ENCODE measurements at regions not wholly inside any gene's neighbourhood (a gene's known extent, or its start where the extent isn't known, plus 50 kb on each side); places are given as distances from the start of the nearest gene placed in this dataset.

DNA sequence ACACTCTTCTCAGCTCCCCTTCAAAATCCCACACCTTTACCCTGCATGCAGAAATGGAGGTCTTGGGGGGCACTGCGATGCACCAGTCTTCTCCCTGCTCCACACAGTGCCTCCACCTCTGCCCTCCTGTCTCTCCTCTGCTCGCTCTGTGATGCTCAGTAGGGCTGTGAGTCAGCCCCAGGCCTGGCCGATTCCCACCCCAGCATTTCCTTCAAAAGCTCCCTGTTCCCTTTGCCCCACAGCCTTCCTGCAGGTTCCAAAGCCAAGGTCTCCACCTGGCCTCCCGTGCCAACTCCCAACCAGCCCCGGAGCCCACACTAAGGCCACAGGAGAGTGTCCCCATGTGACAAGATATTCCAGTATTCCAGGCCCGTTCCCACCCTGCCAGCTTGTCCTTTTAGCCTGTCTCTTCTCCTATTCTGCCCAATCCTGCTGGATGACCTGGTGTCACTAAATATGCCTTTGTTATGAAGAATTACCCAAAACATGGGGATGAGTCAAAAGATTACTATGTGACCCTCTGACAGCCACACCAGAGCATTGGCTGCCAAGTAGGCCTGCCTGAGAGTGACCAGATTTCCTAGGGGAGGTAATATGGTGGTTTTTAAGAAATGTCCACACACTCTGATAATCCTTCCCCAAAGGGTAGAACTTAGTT is 118.9 kb upstream of the NXT1 start:
- peak; percentile 92 for DNase-seq (ENCODE audit: low read depth)

DNA sequence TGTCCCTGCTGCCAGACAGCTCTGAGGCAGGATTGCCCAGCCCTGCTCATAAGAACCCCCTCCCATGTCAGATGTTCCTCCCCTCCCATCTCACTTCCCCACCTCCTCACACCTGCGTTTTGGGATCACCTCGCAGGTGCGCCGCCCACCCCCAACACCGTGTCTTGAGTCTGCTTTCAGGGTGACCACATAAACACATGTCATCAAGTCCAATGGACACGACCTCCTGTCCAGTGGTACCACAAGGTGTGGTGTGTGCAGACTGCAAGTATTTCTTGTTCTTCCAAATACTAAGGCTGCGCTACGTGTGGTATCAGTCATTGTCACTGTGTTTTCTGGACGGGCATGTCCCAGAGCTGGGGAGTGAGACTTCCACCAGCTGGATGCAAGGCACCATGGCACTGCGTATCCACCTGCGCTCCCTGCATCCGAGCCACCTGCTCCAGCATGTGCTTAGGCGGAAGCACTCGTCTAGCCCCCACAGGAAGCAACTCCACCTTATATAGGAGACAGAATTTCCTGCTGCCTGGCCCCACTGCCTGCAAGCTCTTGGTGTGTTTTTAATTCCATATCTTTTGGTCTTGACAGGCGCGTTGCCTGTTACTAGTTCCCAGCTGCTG is 119.7 kb upstream of the NXT1 start:
- DNase-seq (ENCODE audit: low read depth): no peak

DNA sequence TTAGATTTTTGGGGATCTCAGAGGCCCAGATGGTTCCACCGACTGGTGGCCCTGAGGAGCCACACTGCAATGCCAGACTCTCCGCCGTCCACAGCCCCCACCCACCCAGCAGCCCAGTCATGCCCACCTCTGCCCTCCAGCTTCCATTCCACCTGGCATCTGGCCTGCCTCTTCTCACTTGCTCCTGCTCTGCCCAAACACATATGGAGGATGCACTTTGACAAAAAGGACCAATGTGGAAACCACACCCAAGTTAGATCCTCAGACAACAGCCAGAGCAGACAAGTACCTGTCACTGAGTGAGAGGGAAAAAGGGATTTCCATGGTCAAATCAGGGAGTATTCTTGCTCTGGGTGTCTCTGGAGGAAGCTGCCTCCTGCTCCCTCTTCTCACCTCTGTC is 120.6 kb upstream of the NXT1 start:
- no peak for DNase-seq (ENCODE audit: low read depth)

DNA sequence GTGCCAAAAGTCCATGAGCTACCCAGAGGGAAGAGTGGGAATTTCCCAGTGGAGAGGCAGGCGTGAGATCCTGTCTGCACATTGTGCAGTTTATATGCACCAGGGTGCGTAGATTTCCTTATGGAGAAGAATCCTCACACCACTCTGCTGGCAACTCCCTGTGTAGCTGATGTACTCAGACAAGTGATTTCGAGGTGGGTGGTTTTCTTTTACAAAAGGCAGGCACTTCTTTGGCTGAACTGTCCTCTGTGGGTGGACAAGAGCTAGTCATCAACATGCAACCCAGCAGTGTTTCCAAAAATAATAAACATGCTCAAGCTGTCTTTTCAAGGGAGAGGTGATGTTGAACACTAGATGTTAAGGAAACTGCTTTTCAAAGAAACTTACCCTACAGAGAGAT is 121.7 kb upstream of the NXT1 start:
- DNase-seq (ENCODE audit: low read depth): peak; percentile 83

DNA sequence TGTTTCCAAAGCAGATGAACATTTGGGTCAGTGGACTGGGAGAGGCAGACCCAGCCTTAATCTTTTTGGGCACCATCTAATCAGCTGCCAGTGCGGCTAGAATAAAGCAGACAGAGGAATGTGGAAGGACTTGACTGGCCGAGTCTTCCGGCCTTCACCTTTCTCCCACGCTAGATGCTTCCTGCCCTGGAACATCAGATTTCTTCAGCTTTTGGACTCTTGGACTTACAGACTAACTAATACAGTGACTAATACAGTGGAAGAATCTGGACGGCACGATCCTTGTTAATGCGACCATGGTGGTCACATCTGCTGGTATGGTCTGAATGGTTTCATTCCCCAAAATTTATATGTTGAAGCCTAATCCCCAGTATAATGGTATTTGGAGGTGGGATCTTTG is 122.6 kb upstream of the NXT1 start:
- no peak for DNase-seq (ENCODE audit: low read depth)

DNA sequence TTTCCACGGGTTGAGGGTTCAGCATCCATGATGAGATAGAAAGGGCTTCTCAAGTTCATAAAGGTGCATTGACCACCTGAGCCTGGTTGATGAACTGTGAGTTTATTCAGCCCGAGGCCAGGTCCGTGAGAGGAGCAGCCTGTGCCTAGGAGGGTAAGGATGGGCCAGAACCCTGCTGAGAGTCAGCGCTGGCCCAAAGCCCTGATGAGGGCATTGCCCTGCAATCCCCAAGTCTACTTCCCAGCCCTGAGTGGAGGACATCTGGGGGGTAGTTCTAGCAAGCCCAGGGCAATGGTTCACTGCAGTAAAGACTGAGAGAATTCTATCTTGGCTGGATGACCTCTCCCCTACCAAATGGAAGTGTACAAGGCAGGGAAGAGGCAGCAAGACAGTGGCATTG is 123.3 kb upstream of the NXT1 start:
- no peak for DNase-seq (ENCODE audit: low read depth)

DNA sequence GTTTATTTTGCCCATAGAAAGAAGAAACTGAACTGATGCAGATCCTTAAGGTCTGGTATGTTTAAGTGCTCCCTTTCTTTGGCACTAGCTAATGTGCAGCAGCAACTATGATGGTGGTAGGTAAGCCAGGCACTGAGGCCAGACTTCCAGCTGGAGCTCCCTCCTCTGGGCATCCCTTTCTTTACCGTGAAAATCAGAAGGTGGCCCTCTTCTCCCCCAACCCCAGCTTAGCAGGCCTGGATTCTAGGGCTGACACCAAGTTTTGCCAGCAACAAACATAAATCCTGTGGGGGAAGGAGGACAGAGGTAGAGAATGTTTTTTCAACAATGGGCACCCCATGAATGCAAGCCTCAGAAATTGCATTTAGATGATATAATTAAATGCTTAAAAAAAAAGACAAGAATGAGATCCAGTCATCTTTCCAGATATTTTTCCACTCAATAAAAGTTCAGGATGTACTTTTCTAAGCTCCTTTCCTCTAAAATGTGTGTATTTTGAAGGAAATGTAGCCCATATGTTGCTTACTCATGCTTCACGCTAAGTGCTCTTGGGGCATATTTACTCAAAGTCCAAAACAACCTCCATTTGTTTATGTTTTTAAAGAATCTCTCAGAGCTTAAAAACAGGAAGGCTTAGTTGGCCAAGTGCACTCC is 123.9 kb upstream of the NXT1 start:
- peak; percentile 69 for DNase-seq (ENCODE audit: low read depth)

DNA sequence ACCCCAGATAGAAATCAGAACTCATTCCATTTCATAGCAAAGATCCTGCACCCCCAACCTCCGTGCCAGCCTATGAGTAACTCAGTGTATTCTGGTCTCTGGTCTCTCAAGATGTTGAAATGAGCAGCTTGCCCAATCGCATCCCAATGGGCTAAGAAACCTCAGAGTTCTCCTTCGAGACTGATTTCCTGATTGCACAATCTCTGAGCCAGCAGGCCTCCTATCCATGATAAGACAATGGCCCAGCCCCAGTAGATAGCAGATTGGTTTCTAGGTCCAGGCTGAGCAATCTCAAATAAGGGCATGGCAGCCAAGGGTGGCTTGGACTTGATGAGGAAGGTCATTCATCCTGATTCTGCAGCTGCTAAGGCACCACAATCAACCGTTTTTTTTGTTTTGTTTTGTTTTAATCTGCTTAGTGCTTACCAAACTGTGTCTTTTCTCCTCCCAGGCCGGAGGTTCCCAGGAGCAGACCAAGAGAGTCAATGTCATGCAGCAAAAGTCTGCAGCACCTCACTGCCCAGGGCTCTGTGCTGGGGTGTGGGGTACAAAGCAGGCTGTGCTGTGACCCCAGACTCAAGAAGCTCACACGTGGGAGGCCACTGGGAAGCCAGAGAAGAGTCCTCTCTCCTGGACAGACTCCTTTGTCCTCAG is 125.1 kb upstream of the NXT1 start:
- DNase-seq (ENCODE audit: low read depth): peak; percentile 98

DNA sequence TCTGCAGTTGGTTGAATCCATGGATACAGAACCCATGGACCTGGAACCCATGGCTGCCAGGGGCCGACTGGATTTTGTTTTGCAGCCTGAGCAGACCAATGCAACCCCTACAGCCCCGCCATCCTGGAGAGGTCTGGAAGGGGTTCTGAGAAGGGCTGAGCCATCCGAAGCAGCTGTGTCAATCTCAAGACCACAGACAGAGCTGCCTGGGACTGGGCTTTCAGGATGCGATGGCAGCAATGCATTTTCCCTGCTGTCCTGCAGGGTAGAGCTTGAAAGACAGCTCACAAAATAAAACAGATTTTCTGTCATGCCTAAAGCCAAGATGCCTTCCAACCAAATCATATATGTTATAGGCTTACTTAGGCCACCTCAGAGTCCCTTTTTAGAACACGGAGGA is 125.8 kb upstream of the NXT1 start:
- peak; percentile 48 for DNase-seq (ENCODE audit: low read depth)

DNA sequence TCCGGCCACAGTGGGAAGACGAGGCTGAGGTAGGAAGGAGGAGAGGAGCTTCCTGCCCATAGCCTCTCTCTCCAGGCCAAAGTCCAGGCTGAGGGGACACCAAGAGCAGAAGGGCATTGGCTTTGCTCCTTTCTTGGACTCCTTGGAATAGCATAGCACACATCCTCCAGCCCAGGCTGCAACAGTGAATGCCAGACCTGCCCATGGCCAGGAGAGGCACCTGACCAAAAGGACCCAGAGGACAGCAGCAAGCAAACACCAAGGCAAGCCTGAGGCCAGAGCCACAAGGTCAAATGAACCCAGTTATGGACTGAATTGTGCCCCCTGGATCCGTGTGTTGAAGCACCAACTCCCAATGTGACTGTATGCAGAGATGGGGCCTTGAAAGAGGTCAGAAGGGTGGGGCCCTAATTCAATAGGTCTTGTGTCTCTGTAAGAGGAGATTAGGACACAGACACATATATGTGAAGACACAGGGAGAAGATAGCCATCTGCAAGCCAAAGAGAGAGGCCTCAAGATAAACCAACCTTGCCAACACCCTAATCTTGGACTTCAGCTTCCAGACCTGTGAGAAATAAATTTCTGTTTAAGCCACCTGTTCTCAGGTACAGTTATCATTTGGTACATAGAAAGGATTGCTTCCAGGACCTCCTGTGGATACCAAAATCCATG is 126.5 kb upstream of the NXT1 start:
- DNase-seq (ENCODE audit: low read depth): no peak

DNA sequence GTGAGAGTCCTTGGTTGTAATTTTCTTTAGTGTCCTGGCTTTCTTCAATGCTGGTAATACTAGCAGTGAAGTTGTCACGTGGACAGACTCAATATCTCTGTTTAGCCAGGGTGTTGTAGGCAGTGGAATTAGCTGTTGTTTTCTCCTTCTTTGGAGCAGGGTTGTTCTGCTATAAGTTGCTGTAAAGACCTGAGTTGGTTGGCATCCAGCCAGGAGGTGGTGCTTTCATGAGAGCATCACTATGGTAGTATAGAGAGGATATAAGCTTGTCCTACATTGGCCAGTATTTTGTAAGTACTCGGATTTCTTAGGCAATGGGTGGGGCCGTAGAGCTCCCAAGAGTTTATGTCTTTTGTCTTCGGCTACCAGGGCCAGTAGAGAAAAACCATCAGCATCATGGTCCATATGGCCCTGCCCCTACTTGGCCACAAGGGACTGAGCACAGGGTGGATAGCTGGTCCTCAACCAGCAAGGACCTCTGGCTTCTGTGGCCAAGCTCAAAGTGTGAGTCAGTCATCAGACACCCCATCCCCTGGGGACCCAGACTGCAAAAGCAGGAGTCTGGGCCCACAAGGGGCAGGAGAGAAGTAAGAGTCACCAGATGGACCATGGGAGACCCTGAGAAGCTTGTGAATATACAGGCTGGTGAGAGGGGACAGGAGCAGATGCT is 127.9 kb upstream of the NXT1 start:
- no peak for DNase-seq (ENCODE audit: low read depth)

DNA sequence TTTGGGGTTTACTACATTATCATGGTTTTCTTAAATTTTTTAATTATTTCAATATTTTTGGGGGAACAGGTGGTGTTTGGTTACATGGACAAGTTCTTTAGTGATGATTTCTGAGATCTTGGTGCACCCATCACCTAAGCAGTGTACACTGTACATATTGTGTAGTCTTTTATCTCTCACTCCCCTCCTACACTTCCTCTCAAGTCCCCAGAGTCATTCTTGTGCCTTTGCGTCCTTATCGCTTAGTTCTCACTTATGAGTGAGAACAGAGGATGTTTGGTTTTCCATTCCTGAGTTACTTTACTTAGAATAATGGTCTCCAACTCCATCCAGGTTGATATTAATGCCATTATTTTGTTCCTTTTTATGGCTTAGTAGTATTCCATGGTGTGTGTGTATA is 130.9 kb upstream of the CD93 start:
- no peak for DNase-seq (ENCODE audit: low read depth)

DNA sequence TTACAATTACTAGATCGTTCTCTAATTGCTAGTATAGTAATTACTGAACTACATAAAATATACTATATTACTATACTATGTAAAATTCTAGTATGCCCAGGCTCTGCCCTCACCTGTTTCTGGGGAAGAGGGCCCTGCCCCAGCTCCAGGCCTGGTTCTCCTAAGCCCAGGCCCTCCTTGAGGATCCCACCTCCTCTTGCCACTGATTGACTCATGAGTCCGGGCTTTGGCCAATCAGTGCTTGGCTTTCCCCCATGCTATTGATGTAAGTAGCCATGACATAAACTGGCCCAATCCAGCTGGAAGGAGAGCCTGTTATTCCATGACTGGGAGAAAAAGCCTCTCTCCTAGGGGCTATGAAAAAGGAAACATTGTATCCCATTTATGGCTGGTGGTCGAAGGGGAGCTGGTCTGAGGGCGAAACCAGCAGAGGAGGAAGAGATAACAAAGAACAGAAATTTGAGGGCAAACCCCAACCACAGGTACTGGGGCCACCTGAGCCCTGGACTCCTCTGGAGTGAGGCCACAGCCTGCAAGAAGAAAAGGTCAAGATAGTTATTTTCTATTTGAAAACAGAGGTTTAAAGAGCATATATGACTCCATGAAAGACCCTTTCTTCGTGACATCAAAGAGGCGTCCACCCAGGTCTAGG is 129.3 kb upstream of the CD93 start:
- DNase-seq (ENCODE audit: low read depth): no peak

DNA sequence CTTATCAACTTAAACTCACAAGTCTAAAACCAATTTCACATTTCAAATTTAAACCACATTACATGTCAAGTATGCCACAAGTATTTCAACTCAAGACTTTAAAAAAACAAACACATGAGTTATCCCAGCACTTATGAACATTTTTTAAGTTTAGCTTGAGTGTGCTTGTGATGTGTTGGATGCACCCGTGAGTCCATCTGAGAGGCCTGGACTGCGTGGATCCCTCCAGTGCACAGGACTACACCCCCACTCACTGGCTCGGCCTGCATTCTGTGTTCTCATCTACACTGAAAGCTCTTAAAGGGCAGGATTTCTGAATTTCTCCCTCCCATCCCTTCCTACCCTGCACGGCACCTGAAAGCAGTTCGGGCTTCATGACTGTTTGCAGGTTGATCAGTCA is 128.8 kb upstream of the CD93 start:
- peak; percentile 54 for DNase-seq (ENCODE audit: low read depth)

DNA sequence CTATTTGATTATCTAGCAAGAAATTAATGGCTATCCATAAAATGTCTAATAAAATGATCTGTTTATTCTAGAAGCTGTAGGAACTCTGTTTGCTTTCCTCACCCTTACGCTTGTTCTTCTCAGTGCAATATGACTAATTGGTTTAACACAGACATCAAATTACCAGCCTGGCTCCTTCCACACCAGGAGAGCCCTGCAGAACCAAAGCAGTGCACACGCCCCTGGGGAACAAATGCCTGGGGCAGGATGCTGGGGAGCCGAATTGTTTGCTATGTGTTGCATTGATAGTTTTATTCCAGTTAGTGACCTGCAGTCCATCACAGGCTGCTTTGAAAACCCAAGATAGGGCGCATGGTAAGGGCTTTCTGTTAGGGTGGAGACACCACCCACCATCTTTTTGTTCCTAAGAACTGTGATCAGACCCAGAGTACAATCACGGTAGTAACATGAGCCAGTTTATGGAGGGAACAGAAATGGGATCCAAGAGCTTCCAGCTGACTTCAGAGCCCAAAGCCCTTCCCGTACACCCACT is 126.4 kb upstream of the CD93 start:
- DNase-seq (ENCODE audit: low read depth): no peak

DNA sequence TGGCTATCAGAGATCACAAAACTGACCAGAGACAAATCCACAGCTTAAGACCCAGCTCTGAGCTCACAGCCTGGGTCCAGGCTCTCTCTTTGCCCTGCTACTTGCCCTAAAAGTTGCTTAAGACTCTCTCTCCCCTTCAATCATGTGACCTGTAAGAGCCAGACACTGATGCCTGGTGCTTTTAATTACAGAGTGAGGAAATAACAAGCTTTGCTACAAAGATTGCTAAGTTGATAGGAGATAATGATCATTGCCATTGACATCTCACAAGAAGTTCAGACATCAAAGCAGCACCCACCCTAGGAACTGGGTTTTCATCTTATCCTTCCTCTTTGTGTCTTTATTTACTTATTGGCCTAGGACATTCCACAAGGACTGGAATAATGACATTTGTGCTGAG is 125.9 kb upstream of the CD93 start:
- no peak for DNase-seq (ENCODE audit: low read depth)

DNA sequence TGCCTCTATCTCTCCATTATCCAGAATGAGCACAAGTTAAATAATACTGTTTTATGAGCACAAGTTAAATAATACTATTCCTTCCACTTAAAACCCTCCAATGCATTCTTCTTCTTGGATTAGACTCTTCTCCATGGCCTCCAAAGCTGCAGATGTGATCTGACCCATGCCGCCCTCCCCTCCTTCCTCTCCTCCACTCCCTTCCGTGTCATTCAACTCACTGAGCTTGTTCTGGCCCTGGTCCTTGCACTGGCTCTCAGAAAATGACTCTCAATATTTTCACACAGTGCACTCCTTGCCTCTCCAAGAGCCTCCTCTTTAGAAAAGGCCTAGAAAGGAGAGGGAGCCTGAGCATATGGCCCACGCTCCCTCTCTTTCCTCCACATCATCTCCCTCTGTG is 125.0 kb upstream of the CD93 start:
- no peak for DNase-seq (ENCODE audit: low read depth)

DNA sequence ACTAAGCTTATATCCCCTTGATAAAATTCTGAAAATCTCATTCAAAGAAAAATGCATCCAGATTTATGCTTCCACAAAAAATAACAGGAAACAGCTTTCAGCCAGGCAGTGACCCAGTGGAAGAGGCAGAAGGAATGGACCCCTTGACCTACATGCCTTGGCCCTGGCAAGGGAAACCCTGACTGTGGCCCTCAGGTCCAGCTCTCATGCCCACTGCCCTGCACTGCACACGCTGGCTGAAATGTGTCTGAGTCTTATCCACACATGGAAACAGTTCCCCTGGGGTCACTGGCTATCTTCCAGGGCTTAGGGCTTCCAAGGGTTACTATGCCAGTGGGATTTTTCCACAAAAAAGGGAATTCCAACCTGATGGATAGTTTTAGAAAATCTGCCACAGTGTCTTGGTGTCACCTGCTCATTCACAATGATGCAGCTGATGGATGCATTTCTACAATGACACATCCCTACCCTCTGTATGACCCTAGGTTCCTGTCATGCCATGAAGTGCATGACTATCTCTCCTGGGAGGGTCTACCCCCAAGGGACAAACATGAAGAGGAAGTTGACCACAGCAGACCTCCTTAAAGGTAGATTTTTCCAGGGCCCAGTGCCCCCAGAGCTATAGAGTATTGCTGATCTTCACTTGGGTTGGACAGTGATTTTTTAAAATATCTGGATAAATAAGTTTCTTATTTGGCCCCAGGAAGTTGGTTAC is 121.9 kb upstream of the CD93 start:
- DNase-seq (ENCODE audit: low read depth): no peak

DNA sequence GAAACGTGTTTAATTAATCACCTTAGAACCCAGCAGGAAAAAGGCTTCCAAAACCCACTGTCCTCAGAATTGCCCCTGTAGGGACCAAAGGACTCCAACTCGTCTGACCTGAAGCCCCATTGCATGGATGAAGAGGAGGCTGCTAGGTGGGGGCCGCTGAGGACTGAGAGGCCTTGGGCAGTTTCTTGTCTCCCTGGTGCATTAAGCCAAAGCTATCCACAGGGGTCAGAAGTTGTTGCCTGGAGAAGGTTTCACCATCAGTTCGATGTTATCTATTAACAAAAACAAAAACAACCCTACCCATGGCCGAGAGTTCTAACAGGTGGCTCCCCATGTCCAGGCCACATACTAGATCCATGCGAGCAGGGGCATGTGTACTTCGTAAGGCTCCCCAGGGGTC is 120.9 kb upstream of the CD93 start:
- no peak for DNase-seq (ENCODE audit: low read depth)

DNA sequence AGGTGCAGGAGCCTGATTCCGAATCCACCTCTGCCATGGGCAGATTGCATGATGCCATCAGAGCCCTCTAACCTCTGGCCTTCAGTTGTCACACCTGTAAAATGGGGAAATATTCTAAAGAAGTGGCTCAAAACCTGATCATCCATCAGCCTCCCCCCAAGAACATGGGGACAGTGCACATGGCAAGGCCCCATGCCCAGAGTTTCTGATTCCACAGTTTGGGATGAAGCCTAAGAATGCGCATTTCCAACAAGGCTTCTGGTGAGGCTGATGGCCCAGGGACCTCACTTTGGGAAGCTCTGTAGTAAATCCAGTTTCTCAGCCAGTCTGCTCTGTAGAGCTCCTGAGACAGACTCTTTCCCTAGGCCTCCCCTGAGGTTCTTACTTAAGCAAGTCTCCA is 119.9 kb upstream of the CD93 start:
- no peak for DNase-seq (ENCODE audit: low read depth)

All from LHCN-M2 (cell line).